ENCODE measurements at regions not wholly inside any gene's neighbourhood (a gene's known extent, or its start where the extent isn't known, plus 50 kb on each side); places are given as distances from the start of the nearest gene placed in this dataset.
A peak's percentile ranks its signal among the peaks of the same experiment; 100 is the strongest.

GRCh38 chr15:70201425-70201775 is 103.7 kb upstream of the TLE3 start:
- no peak for DNase-seq (ENCODE audit: low spot score)

GRCh38 chr15:70200511-70201424 is 103.1 kb upstream of the TLE3 start:
- DNase-seq (ENCODE audit: low spot score): no peak

DNA sequence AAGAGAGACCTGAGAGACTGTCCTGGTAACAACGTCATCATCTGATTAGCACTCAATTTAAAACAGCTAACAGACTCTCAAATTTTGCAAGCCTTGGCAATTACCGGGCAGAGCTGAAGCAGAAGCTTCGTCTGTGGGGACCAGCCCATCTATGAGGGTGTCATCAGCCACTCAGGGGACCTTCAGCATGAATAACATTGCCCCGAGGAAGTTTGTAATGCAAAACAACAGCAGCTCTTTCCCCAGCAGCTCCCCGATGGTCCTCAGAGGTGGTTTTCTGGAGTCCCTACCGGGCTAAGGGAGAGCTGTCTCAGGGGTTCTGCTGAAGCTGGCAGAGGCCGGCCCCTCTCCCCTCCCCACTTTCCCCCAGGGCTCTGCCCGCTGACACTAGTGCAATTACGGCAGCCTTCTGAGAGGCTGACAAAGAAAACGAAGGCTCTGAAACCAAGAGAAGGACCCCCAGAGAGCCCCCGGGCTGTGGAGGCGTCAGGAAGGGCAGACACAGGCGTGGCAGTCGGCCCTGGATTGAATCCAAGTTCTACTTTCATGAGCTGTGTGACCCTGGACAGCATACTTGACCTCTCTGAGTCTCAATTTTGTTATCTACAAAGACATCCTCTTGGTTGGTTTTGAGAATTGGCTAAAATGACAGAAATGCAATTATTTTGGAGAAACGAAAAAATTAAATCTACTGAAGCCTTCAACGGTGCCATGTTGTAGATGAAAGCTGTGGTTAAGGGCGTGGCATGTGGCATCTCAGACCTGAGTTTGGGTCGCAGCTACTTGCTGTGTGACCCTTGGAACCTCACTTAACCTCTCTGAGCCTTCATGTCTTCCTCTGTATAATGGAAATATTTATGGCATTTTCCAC is 102.1 kb upstream of the TLE3 start:
- no peak for DNase-seq (ENCODE audit: low spot score)

DNA sequence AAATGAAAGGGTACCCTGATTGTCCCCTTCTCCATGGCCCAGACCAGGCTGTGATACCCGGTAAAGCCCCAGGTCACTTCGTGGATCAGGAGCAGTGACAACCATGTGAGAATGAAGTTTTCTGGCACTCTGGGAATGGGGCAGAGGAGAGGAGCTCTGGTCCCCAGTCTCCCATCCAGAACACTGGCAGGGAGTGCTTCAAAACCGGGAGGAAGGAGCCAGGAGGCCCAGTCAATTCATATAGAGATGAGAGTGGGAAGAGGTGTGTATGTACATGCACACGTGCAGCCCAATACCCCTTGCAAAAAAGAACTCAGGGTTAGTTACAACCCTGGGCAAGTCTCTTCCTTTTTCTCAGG is 101.4 kb upstream of the TLE3 start:
- no peak for DNase-seq (ENCODE audit: low spot score)

DNA sequence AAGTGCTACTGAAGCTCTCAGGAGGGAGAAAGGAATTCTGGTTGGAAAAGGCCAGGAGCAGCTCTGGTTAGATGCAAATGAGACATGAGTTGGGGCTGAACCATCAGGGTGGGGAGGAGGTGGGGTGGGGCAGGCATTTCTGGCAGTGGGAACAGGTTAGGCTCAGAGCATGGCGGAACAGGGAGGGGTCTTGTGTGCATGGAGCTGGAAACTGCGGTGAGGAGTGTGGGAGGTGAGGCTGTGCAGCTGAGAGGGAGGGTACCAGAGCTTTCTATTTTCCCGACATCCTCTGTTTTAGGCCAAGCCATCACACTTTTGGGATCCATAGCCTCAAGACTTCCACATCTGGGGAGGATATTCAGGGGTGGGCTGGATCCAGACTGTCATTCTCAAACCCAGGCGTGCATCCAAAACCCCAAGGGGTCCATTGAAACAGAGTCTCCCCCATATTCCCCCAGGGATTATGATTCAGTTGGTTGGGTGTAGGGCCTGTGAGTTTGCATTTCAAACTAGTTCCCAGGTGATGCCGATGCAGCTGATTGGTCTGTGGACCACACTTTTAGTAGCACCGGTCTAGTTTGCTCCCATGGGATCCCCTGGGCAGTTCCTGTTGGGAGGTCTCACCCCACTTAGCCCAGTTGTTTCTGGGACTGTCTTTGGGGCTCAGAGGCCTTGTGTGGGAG is 100.9 kb upstream of the TLE3 start:
- DNase-seq (ENCODE audit: low spot score): no peak

DNA sequence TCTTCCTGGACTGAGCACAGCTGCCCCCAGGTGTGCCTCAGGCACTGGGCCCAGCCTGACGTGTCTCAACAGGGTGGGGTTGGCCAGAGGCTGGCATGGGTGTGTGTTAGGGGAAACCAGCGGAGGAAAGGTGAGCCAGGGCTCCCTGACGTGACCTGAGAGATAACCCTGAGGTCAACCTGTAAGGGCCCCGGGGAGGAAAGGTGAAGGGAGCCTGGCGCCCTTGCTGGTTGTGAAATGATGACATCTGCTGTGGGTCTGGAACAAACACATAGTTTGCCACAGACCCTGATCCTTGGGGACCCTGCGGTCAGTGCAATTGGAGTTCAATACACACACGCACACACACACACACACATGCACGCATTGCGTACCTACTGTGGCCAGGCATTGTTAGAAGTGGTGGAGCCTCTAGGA is 100.2 kb upstream of the TLE3 start:
- no peak for DNase-seq (ENCODE audit: low spot score)

GRCh38 chr15:70197318-70197944 is 99.7 kb upstream of the TLE3 start:
- DNase-seq (ENCODE audit: low spot score): no peak

DNA sequence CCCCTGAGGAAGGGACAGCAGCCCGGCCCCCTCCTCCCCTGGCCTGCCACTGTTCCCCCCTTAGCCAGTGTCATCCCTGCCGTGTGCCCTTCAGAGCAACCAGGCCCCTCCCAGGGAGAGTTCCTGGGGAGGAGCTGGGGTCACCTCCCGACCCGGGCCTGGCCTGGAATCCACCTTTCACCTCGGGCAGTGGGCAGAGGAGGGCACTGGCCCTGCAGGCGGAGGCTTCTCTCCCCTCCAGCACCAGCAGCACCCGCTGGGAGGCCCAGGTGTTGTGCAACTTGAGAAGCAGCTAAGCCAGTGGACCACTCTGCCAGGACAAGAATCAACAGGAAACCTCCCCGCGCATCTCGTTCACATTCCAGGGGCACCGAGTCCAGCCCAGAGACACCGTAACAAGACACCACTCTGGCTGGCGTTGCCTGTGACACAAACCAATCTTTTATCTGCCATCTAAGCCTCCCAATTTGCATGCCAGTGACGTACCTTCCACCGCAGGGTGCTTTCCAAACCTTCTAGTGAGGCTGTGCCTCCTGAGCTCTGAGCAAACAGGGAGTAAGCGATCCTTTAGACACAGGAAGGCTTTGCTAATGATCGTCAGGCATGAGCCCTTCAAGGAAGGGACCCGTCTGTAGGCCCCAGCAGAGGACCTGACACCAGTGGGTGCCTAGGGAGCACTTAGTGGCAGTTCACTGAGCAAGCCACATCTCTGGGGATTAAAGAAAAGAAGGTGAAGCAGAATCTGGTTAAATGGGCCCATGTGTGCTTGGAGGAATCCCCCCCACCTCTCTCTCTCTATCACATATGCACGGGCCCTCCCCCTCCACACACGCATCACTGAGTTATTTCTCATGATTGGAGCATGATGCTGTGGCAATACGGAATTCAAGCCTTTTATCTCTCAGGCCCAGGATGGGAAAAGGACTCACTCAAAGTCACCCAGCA is 98.9 kb upstream of the TLE3 start:
- peak; percentile 94 for DNase-seq (ENCODE audit: low spot score)

DNA sequence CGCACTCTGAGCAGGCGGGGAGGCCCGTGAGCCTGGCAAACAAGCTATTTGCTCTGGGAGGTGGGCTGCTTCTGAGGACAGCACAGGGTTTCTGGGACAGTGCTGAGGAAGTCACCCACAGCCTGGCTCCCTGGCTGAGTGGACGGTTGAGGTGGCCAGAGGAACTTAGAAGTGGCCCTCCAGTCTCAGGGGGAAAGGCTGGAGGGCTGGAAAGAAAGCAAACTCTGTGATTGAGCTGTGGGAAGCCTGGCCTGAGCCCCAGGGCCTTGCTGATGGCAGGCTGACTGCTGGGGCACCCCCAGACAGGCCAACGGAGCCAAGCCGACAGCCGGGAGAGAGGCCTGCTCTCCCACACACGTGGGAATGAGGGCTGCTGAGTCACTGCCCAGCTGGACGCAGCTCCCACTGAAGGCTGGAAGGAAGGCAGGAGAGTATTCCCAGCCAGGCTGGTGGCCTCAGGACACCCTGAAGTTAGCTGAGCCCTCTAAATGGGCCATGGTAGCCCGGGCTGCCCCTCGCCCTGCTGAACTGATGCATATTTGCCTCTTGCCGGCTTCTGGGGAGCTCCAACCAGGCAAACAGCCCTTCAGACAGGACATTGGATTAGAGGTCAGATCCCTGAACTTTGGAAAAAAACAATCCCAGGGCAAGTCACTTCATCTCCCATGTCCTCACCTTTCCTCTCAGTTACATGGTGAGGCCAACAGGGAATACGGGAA is 98.0 kb upstream of the TLE3 start:
- peak; percentile 63 for DNase-seq (ENCODE audit: low spot score)

DNA sequence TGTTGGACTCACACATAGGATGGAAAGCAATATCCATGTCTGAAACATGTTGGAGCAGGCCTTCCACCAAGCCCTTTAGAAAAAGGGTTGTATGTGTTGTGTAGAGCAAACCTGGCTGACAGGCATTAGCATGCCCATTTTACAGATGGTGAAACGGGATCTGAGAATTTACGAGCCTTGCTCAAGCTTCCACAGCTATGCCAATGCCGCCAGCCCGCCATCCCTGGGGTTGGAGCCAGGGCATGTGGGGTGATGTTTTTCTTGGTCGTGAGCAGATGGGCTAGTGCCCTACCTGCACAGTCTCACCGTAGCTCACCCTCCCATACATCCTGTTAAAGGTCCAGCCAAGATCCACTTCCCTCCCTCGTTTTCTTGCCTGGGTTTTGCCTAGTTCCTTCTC is 97.5 kb upstream of the TLE3 start:
- DNase-seq (ENCODE audit: low spot score): no peak

DNA sequence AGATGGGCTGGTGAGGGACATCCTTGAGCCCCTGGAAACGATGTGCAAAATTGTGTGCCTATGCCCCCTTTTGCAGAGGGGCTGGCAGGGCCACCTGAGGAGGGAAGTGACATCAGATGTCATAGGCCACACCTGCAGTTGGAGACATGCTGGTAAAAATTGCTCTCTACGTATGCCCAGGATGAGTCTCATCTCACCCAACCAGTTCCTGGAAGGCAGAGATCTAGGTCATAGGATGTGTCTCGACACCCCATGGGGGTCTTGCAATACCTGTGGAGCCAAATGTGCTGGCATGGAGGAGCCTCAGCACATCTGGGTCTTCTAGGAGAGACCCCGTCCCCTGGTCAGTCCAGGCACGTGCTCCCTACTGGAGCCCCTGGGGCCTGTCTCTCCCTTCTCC is 96.5 kb upstream of the TLE3 start:
- DNase-seq (ENCODE audit: low spot score): no peak

- no peak for DNase-seq (ENCODE audit: low spot score)
Measured at GRCh38 chr15:70193734-70194133, 96.0 kb upstream of the TLE3 start.

GRCh38 chr15:70192490-70192889 is 94.8 kb upstream of the TLE3 start:
- DNase-seq (ENCODE audit: low spot score): no peak

- no peak for DNase-seq (ENCODE audit: low spot score)
Measured at GRCh38 chr15:70192041-70192440, 94.3 kb upstream of the TLE3 start.

GRCh38 chr15:70190965-70191364 is 93.2 kb upstream of the TLE3 start:
- DNase-seq (ENCODE audit: low spot score): no peak

DNA sequence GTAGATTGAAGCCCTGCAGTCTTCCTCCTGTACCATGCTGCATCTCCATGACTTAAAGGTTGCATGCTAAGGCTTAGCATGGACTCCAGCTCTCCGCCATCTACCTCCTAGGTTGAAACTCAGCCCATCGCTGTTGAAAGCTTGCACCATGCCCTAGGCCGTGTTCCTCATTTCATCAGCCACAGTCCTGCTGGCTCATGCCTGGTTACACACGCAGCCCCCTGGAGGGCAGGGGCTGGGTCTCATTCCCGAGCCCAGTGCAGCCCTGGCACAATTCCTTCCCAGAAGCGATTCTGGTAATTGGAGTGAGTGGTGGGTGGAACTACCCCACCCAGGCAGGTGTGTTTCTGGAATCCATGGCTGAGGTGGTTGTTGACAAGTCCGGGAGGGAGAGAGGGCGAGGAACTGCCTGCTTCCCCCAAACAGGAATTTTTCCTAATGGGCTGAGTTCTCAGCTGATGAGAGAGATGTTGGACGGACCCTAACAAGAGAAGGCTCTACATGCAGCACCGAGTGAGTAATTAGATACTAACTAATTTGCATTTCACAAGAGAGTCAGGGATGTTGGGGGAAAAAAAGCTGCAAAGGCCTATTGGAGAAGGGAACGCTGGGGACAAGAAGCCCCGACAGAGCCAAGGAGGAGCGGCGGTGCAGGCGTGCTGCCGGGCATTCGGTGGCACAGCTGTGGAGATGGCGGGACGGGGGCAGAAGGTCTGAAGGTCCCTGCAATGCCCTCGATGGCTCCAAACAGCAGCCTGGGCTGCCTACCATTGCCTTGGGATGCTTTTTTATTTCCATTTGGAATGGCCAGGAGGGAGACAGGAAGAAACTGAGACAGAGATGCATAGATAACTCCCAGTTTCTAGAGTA is 92.3 kb upstream of the TLE3 start:
- DNase-seq (ENCODE audit: low spot score): no peak

DNA sequence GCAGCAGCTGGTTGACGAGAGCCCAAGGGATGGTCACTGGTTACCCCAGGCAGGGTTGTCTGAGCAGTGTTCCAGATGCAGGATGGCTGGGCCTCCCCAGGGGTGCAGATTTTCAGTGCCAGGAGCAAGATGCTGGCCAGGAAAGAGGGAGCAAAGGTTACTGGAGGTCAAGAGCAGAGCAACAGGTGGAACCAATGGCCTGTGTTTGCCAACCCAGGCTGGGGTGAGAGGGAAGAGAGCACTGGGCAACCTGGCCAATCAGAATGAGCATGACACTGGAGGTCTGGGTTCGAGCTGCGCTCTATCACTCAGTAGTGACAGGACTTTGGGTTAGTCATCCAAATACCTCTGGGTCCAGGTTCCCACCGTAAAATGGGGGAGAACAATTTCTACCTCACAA is 90.6 kb upstream of the TLE3 start:
- DNase-seq (ENCODE audit: low spot score): no peak

DNA sequence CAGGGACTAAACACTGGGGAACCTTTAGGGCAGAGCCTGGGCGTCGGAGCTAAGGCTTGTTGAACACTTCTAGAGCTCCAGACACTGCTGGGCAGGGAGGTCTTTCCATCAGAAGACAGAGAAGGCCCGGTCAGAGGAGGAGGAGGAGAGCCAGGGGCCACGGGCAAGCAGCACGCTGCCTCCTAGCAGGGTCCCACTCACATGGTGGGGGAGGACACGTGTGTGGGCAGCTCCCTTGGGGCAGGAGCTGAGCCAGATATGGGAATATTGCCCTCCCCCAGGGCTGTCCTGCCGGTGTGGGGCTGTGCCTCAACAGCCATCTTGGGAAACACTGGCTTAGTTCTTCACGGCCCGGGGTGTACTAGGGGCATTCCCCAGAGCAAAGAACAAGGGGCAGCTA is 89.6 kb upstream of the TLE3 start:
- no peak for DNase-seq (ENCODE audit: low spot score)

DNA sequence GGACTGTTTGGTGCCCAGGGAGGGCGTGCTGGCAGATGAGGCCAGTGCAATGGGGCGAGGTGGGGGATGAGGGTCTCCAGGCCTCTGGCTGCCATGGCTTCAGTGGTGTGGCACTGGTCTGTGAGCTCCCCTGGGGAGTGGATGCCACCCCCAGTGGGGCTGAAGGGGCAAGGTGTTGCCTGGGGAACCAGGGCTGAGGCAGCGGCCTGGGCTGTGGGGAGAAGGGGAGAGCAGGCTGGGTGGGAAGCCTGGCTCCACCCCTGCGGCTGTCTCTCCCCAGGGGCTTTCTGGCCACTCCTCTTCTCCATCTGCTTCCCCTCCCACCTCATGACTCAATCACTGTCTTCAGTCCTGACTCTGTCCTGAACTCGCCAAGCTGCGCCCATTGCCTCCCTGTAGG is 88.4 kb upstream of the TLE3 start:
- no peak for DNase-seq (ENCODE audit: low spot score)
